ENCODE measurements at regions not wholly inside any gene's neighbourhood (a gene's known extent, or its start where the extent isn't known, plus 50 kb on each side); places are given as distances from the start of the nearest gene placed in this dataset.
"Not testable (repeated sequence)": the region's sequence is repeated elsewhere in the genome, so short reads cannot be mapped to it uniquely, and the experiment has no call there.

DNA sequence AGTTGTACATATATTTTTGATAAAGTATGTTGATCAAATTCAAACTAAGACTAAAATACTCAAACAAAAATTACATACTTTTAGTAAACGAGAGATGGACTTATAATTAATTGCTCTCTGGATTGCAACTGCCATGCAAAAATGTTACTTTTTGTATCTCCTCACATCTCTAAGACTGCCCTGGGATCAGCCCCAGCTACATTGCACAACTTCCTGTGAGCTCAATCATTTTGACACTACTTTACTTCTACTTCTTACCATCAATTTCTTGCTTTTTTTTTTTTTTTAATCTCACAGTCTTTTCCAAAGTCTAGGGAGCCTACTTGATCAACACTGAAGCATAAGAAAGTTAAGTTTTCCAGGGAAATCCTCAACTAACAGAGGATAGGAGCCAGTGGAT lies 506.0 kb upstream of the CDH10 start:
- no peak for DNase-seq

DNA sequence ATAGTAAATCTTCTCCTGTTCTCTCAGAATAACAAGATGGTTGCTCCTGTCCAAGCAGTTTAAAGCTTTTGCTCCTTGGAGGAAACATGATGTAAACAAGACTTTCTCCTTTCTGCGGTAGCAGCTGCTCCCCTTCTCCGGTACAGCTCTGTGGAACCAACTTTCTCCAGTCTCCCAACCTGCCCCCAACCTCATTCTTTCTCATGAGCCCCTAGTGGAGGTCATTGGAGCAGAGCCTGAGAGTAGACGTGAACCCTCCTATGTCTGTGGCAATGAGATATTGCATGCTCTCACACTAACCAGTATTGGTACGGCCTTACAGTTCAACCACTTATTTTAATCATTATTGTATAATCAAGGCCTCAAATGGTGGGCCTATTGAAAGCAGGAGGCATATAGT lies 483.8 kb upstream of the CDH10 start:
- no peak for DNase-seq

DNA sequence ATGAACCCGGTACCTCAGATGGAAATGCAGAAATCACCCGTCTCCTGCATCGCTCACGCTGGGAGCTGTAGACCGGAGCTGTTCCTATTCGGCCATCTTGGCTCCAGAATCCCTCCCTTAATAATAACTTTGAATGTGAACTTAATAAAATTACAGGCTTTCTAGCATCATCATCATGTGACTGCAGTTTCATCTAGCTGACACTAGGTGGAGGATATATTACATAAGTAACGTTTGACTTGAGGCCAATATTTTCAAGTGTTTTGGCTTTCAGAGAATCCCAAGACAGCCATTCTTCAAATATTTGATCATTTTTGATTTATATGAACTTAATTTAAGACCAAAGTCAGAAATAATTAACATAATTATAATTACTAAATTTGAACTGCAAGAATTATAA lies 474.9 kb upstream of the CDH10 start:
- DNase-seq: no peak

DNA sequence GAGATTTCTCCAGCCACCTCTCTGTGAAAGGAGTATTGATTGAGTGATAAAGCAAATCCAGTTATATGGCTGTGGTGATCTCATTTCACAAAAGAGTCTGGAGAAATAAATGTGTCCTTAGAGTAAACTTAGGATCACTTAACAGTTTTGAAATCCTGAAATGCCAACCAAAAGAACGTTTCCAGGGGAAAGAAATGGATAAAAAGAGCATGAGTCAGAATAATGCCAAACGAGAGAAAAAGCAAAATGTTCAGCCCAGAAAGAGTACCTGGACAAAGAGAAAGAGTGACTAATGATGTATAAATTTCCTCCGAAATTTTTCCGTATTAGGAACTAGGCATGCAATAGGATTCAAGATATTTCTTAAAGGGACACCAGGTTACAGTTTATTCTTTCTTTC lies 463.1 kb upstream of the CDH10 start:
- no peak for DNase-seq

DNA sequence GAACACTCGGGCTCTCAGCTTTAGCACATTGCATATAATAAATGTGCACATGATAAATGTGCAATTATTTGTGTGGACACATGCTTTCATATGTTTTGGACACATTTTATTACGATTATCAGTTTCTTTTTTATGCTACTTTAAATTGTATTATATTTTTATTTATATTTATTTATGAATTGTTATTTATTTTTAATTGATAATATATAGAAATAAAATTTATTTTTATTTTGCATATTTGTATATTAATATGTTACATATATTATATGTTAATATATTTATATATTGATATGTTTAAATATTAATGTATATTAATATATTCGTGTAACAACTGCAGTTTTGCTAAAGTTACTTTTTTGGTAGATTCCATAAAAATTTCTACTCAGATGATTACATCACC lies 454.8 kb upstream of the CDH10 start:
- no peak for DNase-seq

DNA sequence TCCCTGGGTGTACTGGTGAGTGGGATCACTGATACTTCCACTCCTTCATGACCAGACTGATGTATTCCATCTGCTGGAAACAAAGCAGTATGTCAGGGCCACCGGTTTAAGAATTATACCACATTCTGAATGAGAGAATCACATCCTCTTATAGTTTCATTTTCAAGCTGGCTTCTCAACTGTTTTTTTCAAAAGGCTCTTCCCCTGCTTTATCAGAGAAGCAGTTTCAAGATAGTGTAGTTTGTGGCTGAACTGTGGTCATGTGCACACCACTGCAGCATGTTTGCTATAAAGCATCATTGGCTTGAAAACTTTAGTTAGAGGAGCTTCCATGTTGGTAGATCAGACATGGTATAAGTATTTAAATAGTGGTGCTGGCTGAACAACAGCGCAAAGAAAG lies 450.5 kb upstream of the CDH10 start:
- no peak for DNase-seq

DNA sequence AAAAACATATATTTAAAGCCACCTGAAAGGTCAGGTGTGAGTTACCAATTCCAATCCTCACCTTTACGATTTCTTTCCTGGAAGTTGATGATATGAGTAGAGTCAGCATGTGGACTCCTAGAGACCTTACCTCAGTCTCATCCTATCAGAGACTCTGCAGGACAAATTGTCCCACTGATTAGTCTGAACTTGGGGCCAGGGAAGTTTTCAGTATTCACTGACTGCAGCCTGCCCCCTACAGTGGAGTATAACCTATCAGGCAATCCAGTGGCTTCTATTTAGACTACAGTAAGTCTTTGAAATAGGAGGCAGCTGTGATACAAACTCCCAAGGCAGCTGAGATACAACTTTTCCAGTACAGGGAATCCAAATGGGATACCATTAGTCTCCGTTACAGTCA lies 449.4 kb upstream of the CDH10 start:
- DNase-seq: no peak

DNA sequence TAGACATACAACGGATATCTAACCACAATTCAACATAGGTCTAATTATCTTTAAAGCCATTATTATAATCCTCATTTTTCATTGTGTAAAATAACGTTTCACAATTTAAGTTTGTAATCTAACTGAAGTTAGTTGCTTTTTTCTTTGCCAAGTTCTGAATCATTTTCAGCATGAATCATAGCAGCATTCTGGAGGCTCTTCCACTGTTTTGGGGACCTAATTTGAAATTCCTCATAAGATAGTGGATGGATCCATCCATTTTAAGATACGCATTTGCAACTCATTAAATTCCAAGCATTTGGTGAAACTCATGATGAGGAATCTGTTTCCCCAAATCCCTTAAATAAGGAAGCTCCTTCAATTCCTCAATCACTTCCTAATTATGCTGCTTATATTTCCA lies 447.1 kb upstream of the CDH10 start:
- DNase-seq: no peak

DNA sequence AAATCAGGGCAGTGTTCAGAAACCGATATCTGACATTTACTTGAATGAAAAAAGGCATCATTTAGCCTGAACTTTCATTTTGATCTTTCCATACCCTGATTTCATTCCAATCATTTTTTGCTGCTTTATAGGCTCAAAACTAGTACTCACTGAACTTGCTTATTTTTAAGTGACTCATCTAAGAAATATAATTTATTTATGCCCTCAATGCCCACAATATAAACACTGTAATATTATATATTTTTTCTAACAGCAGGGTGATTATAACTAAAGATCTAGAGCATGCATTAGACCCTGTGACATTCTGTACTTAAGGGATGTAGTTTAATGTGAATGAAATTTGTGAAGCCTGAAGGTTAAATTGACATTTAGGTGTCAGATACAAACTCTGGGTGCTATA lies 446.1 kb upstream of the CDH10 start:
- no peak for DNase-seq

DNA sequence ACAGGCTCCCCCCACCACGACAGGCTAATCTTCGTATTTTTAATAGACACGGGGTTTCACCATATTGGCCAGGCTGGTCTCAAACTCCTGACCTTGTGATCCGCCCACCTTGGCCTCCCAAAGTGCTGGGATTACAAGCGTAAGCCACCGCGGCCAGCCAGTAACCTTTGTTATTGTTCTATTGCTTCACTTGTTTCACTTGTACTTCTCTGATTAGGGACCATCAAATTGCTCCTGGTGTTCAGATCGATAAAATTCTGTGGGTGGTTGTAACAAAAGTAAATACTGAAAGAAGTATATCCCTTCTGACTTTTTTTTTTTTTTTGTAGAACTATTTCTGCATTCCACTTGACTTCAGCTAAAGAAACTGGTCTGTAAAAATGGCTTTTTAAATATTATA lies 445.5 kb upstream of the CDH10 start:
- no peak for DNase-seq

DNA sequence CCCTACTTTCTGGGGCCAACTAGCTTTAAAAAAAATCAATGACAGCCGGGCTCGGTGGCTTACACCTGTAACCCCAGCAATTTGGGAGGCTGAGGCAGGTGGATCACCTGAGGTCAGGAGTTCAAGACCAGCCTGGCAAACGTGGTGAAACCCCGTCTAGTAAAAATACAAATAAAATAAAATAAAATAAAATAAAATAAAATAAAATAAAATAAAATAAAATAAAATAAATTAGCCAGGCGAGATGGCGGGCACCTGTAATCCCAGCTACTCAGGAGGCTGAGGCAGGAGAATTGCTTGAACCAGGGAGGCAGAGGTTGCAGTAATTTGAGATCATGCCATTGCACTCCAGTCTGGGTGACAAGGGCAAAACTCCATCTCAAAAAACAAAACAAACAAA lies 443.9 kb upstream of the CDH10 start:
- DNase-seq: not testable (repeated sequence)

DNA sequence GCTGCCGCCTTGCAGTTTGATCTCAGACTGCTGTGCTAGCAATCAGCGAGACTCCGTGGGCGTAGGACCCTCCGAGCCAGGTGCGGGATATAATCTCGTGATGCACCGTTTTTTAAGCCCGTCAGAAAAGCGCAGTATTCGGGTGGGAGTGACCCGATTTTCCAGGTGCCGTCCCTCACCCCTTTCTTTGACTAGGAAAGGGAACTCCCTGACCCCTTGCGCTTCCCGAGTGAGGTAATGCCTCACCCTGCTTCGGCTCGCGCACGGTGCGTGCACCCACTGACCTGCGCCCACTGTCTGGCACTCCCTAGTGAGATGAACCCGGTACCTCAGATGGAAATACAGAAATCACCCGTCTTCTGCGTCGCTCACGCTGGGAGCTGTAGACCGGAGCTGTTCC lies 438.5 kb upstream of the CDH10 start:
- not testable (repeated sequence) for DNase-seq

DNA sequence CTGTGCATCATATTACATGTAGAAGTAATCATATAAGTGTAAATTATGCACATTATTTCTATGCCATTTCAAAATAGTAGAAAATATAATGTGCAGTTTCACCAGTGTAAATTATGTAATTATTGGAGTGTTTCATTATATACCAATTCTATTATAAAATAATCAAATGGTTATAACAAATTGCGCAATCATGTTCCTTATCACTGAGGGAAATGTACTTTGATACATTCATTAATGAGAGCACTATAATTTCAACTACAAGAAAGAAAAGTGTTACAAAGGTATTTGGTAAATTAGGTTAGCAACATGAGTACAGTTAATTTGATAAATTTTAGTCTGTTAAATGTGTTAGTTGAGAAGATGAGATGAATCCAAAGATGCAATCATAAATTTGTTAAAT lies 421.5 kb upstream of the CDH10 start:
- no peak for DNase-seq

DNA sequence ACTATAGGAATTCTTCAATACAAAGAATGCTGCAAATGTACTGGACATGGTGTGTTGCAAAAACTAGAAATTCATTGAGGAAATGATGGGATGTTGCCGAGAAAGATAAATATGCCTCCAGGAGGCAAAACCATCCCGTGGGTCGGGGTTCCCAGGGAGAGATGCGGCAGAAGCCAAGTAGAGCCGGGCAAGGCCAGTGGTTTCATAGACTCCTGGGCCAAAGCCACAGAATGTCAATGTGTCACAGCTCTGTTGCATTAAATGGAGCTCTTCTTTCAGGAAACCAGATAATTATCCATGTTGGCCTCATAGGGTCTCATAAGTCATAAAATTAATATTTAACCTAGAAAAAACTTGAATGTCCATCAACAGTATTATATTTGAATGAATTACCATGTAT lies 419.5 kb upstream of the CDH10 start:
- no peak for DNase-seq

DNA sequence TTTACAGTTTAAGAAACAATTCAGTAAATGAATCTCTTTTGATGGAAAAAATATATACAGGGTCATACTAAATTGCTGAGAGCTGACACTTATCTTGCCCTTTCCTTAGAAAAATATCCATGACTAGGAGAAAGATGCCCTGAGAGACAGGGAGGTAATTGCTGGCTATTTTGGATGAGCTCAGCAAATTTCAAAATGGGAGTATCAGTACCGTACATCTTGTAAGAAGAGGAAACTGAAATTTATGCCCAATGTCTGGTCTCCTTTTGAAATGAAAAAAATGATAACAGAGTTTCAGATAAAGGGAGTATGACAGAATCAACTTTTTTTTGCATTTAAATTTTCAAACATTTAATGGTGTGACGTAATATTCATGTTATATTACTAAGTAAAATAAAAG lies 415.8 kb upstream of the CDH10 start:
- DNase-seq: no peak

DNA sequence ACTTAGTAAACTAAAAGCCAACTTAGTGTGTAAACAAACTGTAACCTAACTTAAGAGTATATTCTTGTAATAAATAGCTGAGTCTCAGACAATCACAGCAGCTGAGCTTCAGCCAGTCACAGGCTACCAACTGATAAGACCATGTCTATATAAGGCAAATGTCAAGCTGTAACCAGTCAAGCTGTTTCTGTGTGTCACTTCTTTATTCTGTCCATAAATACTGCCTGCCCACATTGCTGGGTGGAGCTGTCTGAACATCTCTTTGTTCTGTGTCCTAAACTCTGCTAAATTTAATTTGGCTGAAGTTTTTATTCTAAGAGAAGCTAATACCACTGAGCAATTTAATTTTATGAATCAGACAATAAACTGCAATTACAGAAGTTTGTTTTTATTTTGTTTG lies 412.1 kb upstream of the CDH10 start:
- no peak for DNase-seq

DNA sequence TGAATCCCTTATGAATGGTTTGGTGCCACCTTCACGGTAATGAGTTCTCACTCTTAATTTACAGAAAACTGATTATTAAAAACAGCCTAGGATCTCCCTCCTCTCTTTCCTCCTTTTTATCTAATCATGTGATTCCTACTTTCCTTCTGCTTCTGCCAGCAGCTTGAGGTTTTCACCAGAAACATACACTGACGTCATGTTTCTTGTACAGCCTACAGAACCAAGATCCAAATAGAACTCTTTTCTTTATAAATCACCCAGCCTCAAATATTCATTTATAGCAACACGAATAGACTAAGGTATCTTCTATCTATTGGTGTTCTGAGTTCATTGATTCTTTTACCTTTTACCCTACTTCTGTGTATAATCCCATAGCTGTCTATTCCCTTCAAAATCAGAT lies 388.9 kb upstream of the CDH10 start:
- DNase-seq: no peak

DNA sequence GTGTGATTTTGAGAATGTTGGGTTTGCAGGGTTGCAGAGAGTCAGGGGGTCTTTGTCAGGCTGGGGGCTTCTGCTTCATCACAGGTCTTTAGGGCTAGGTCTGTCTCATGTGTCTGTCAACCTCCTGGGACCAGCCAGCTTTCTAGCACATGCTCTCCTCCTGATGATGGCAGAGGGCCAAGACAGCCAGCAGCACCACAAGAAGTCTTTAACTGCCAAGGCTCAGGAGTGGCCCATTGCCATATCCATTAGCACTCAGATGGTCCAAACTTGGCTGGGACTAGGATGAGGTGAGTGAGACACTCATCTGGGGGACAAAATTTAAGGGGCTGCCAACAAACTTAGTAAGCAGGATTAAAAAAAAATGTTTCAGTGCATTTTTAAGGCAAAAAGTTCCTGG lies 384.2 kb upstream of the CDH10 start:
- DNase-seq: no peak

DNA sequence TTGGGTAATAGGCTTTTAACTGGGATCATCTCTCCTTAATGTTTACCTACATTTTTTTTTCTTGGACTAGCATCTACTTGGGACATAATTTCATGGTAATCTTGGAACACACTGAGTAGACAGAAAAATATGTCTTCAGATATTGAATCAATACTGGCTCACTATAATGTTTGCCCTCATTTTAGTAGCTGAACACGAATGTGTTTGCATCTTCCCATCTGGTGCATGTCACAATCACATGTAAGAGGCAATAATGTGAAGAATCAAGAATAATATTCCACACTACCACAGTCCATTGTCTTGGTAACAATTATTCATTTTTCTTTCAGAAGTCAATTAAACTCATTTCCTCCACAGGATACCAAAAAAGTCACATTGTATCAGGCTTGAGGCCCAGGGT lies 382.7 kb upstream of the CDH10 start:
- no peak for DNase-seq

DNA sequence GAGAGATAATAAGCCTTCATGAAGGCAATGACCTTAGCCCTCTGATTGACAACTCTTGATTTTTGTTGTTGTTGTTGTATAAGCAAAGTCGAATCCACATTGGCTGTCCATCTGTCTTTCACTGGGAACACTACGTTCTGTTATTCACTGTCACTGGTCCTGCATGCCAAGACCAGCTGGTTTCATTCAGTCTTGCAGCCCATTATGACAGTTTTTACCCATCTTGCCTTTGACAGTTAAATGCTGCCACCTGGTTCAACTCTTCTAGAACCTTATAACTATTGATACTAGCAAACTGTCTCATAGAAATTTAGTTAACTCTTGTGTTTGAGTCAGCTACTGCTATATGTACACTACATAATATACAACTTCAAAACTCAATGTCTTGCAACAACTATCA lies 382.3 kb upstream of the CDH10 start:
- DNase-seq: no peak

DNA sequence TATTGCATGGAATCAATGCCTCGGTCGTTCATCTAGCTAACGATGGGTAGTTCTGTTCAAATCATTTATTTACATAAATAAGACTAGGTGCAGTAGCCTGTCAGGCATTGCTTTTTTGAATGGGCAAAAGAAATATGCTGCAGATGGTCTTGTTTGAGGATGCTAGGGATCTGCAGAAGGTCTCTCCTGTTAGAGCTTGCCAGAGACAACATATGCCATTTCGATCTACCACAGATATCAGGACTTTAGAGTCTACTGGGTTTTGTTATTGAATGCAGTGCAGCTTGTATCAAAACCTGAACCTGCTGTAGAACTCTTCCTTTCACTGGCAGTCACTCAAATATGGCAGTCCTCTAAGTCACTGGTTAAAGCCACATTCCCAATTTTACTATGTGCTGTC lies 381.1 kb upstream of the CDH10 start:
- DNase-seq: no peak

DNA sequence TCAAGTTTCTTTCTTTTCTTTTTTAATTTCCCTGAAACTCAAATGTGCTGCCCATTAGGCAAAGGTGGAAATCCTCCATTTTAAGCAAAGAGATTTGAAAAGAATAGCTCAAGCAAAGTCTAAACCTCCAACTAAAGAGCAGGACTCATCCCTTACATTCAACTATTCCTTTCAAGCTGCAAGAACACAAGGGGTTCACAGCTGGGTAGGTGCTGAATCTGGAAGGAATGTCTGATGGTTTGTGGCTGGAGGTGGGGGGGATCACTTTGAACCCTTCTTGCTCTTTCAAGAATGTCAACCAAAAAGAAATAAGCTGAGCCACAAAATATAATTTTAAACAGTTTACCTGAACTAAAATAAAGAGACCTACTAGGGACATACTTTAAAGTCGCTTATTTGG lies 375.7 kb upstream of the CDH10 start:
- DNase-seq: no peak

DNA sequence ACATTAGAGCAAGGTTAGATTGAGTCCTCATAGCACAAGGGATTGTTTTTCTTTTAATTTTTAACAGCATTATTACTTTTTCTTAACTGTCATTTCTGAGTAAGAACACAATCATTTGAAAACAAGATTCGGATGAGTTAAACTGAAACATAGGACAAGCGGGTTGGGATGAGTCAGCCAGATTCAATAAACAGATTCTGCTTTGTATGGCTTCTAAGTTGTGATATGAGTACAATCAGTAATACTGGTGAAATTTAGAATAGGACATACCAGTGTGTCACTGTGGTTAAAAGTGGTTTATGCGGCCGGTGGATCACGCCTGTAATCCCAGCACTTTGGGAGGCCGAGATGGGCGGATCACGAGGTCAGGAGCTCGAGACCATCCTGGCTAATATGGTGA lies 364.3 kb upstream of the CDH10 start:
- no peak for DNase-seq

DNA sequence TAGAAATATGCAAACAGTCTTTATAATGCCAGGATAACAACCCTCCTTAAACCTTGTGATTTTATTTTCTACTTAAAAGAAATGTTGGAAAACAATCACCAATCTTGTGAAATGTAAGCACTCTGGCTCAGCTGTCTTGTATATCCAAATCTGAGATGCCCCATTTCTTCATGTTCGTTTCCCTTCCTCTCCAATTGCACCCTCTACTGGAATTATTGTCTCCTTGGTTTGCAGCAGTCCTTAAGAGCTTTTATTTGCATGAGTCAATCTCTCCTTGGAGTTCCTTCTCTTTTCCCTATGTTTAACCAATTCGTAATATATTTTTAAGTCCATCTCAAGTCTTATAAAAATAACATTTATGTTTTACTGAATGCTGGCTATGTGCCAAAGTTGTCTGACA lies 362.0 kb upstream of the CDH10 start:
- DNase-seq: no peak

DNA sequence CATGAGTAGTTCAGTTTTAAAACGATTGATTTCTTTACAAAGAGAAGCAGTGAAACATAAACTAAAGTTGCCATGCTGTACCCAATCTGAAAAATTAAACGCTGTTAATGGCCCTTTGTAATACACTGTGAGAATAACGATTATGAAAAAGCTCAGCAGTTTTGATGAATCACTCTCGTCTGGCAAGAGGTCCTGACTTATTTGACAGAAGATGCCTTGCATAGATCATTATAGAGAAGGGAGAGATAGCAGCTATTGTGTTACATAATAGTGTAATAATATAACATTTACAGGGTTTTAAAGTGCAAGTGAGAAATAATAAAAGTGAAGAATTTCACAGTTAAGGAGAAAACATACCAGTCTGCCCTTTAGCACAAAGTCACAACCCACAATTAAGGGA lies 361.5 kb upstream of the CDH10 start:
- no peak for DNase-seq

DNA sequence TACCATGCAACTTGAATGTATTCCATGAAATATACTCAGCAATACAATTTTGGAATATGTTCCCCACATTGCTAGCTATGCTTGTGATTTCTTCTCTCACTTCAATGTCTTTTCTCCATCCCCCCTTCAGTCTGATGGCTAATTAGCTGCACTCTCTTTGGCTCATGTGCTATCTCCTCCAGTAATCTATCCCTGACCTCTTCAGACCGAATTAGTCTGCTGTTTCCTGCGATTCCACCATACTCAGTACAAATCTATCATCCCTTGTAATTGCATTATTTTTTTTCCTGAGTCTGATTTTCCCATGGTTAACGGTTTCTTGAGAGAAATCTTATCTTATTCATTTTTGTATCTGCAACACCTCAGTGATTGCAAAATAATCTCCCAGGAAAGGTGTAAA lies 360.7 kb upstream of the CDH10 start:
- DNase-seq: no peak

DNA sequence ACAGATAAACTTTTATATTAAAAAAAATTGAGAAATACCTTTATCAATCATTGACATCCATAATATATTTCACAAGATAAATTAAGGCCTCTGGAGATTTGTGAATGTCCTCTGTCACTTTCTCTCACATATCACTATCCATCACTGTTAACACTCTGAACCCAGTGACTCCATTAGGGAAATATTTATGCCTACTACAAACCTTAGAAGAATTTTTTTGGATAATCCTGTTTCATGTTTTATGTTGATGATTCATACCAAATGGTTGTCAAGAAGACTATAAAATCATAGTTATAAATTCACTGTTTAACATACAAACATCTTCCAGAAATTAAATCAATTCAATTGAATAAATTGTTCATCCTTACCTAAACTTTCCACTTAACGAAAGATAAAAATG lies 357.6 kb upstream of the CDH10 start:
- no peak for DNase-seq

Data from NCI-H2107 (cell line).